H1 (cell line): ENCODE measurements at regions not wholly inside any gene's neighbourhood (a gene's known extent, or its start where the extent isn't known, plus 50 kb on each side); places are given as distances from the start of the nearest gene placed in this dataset.

Experiments used
- CTCF ChIA-PET: fragments of 300-600 bp; sonication (Branson Sonifier 250); formaldehyde crosslinking; loops from one replicate; lab custom pipeline; 2021; ENCODE audit not compliant: partially characterized antibody; lab: Charles Lee
- POLR2A ChIA-PET: fragments of 300-600 bp; sonication (Branson Sonifier 250); formaldehyde crosslinking; loops from one replicate; lab custom pipeline; 2021; ENCODE audit warnings: inconsistent platforms; ENCODE audit not compliant: partially characterized antibody; lab: Charles Lee
- DNase-seq, 2 experiments: peaks; one replicate each; pipeline versions ENCODE4 v3.0.0 to v3.0.0-alpha.2; 2010 to 2022; ENCODE audit warnings: low spot score in 2 of 2, low read depth in 1 of 2, mixed read lengths in 1 of 2
- FAIRE-seq: peaks from 2 replicates; lab custom pipeline; 2011; peaks lifted over from hg19 to GRCh38; lab: Jason Lieb, UNC
- H2AFZ ChIP-seq: 2 replicates; pipeline ENCODE4 v1.8.1; 2012; ENCODE audit warnings: low read length, inconsistent platforms
- H2AK5ac ChIP-seq: 2 replicates; pipeline ENCODE4 v1.6.1; 2013; ENCODE audit warnings: low read depth, low read length
- H2BK120ac ChIP-seq: replicated peaks from 2 replicates; pipeline ENCODE3; 2013; ENCODE audit warnings: low read depth, low read length, inconsistent platforms
- H2BK12ac ChIP-seq: 2 replicates; pipeline ENCODE4 v1.6.1; 2013; ENCODE audit warnings: low read depth, low read length
- H2BK15ac ChIP-seq: 2 replicates; pipeline ENCODE4 v1.6.1; 2013; ENCODE audit warnings: low read length
- H2BK20ac ChIP-seq: 2 replicates; pipeline ENCODE4 v1.6.1; 2013; ENCODE audit warnings: low read length
- H2BK5ac ChIP-seq: 2 replicates; pipeline ENCODE4 v1.6.1; 2013; ENCODE audit warnings: low read depth, low read length
- H3K14ac ChIP-seq: 2 replicates; pipeline ENCODE4 v1.6.1; 2013; ENCODE audit warnings: inconsistent platforms; ENCODE audit not compliant: insufficient read length
- H3K18ac ChIP-seq: 2 replicates; pipeline ENCODE4 v1.6.1; 2013; ENCODE audit warnings: low read length; ENCODE audit errors: extremely low read depth
- H3K23ac ChIP-seq: 2 replicates; pipeline ENCODE4 v1.6.1; 2013; ENCODE audit warnings: inconsistent platforms; ENCODE audit not compliant: insufficient read length
- H3K23me2 ChIP-seq: 2 replicates; pipeline ENCODE4 v1.6.1; 2013; ENCODE audit warnings: low read depth, low read length
- H3K27ac ChIP-seq: 2 replicates; pipeline ENCODE4 v1.6.1; 2011; ENCODE audit warnings: low read depth, low read length, inconsistent platforms
- H3K27me3 ChIP-seq, 4 experiments: replicated peaks in 1 of 4; 1 replicate in 1 of 4; 2 replicates in 3 of 4; pipeline versions ENCODE4 v1.6.1 to v1.8.1; 2011 to 2013; ENCODE audit warnings: low read length in 3 of 4, mild to moderate bottlenecking in 3 of 4, inconsistent platforms in 2 of 4, mixed read lengths in 2 of 4, moderate library complexity in 1 of 4; ENCODE audit not compliant: control insufficient read depth in 3 of 4, insufficient read depth in 3 of 4; ENCODE audit errors: extremely low read depth in 1 of 4
- H3K36me3 ChIP-seq, 4 experiments: 2 replicates each; pipeline versions ENCODE4 v1.6.1 to v1.8.1; 2011 to 2013; ENCODE audit warnings: mild to moderate bottlenecking in 4 of 4, low read length in 3 of 4, moderate library complexity in 2 of 4, control low read depth in 1 of 4, inconsistent platforms in 1 of 4; ENCODE audit not compliant: insufficient read depth in 4 of 4, control insufficient read depth in 2 of 4
- H3K4ac ChIP-seq: replicated peaks from 2 replicates; pipeline ENCODE3; 2013; ENCODE audit warnings: low read length, low read depth, mixed read lengths, inconsistent platforms; ENCODE audit not compliant: insufficient read length
- H3K4me1 ChIP-seq, 4 experiments: replicated peaks in 1 of 4; 1 replicate in 1 of 4; 2 replicates in 3 of 4; pipeline versions ENCODE4 v1.6.1 to v1.8.1; 2011 to 2013; ENCODE audit warnings: low read length in 3 of 4, inconsistent platforms in 2 of 4, mixed read lengths in 1 of 4; ENCODE audit not compliant: insufficient read depth in 4 of 4, control insufficient read depth in 3 of 4
- H3K4me2 ChIP-seq, 2 experiments: 2 replicates each; pipeline versions ENCODE4 v1.6.1 to v1.8.1; 2011 to 2013; ENCODE audit warnings: low read depth in 2 of 2, low read length in 2 of 2, control low read depth in 1 of 2, inconsistent platforms in 1 of 2, mild to moderate bottlenecking in 1 of 2; ENCODE audit not compliant: insufficient read depth in 1 of 2
- H3K4me3 ChIP-seq, 4 experiments: fragments of 200-600, 300-600 bp in 1 of 4; sonication (generic), shearing (Covaris generic), sonication (Bioruptor Twin) in 1 of 4; 2 replicates each; pipeline versions ENCODE4 v1.5.1 to v1.8.1; 2011 to 2016; ENCODE audit warnings: low read length in 4 of 4, low read depth in 3 of 4, control low read depth in 2 of 4, inconsistent platforms in 2 of 4, mild to moderate bottlenecking in 2 of 4, mixed read lengths in 1 of 4, moderate library complexity in 1 of 4; ENCODE audit not compliant: insufficient read depth in 2 of 4; ENCODE audit errors: extremely low read depth in 1 of 4
- H3K56ac ChIP-seq: replicated peaks from 2 replicates; pipeline ENCODE3; 2013; ENCODE audit warnings: low read depth, mild to moderate bottlenecking, mixed read lengths, low read length, inconsistent platforms; ENCODE audit not compliant: insufficient read length
- H3K79me1 ChIP-seq: 2 replicates; pipeline ENCODE4 v1.6.1; 2013; ENCODE audit warnings: low read depth, low read length, control low read depth
- H3K79me2 ChIP-seq, 2 experiments: 2 replicates each; pipeline versions ENCODE4 v1.6.1 to v1.8.1; 2012 to 2013; ENCODE audit warnings: low read length in 2 of 2, mild to moderate bottlenecking in 2 of 2, inconsistent platforms in 1 of 2; ENCODE audit not compliant: insufficient read depth in 2 of 2, control insufficient read depth in 1 of 2
- H3K9ac ChIP-seq, 4 experiments: replicated peaks in 1 of 4; 1 replicate in 1 of 4; 2 replicates in 3 of 4; pipeline versions ENCODE4 v1.6.1 to v1.8.1; 2011 to 2013; ENCODE audit warnings: low read depth in 3 of 4, low read length in 3 of 4, control low read depth in 2 of 4, mild to moderate bottlenecking in 2 of 4, moderate library complexity in 2 of 4, inconsistent platforms in 1 of 4; ENCODE audit errors: extremely low read depth in 1 of 4
- H3K9me3 ChIP-seq, 2 experiments: 2 replicates each; pipeline versions ENCODE4 v1.6.1 to v1.8.1; 2012 to 2013; ENCODE audit warnings: mild to moderate bottlenecking in 2 of 2, moderate library complexity in 2 of 2, control low read depth in 1 of 2, inconsistent platforms in 1 of 2, low read depth in 1 of 2, low read length in 1 of 2, mixed read lengths in 1 of 2; ENCODE audit not compliant: insufficient read depth in 2 of 2
- H4K20me1 ChIP-seq, 2 experiments: replicated peaks in 1 of 2; 2 replicates each; pipeline versions ENCODE3 to v1.8.1; 2011 to 2013; ENCODE audit warnings: inconsistent platforms in 2 of 2, low read length in 2 of 2, mild to moderate bottlenecking in 1 of 2; ENCODE audit not compliant: insufficient read depth in 2 of 2, control insufficient read depth in 1 of 2
- H4K5ac ChIP-seq: 2 replicates; pipeline ENCODE4 v1.6.1; 2013; ENCODE audit warnings: low read length, low read depth, mixed read lengths, inconsistent platforms; ENCODE audit not compliant: insufficient read length
- H4K8ac ChIP-seq: 2 replicates; pipeline ENCODE4 v1.8.0; 2013; ENCODE audit warnings: mild to moderate bottlenecking, moderate library complexity, low read length, inconsistent platforms; ENCODE audit not compliant: insufficient read depth; ENCODE audit errors: extremely low read depth
- H4K91ac ChIP-seq: replicated peaks from 2 replicates; pipeline ENCODE3; 2013; ENCODE audit warnings: low read length, mixed read lengths, inconsistent platforms; ENCODE audit not compliant: insufficient read length
- CREB1 ChIP-seq: IDR thresholded peaks from 2 replicates; pipeline ENCODE4 v1.6.1; 2012; ENCODE audit warnings: inconsistent platforms
- POLR2A ChIP-seq, 2 experiments: IDR thresholded peaks; 1 replicate in 1 of 2; 2 replicates in 1 of 2; pipeline ENCODE4 v1.6.1; 2011; ENCODE audit warnings: low read depth in 2 of 2, low read length in 2 of 2, mild to moderate bottlenecking in 2 of 2; ENCODE audit errors: control extremely low read depth in 1 of 2
- TAF1 ChIP-seq: IDR thresholded peaks from 2 replicates; pipeline ENCODE4 v1.6.1; 2011; ENCODE audit warnings: mild to moderate bottlenecking, low read depth, low read length
- USF2 ChIP-seq: IDR thresholded peaks from 2 replicates; pipeline ENCODE4 v1.6.1; 2011; ENCODE audit warnings: low read length, improper control_type of control experiment
- WGBS, 2 experiments: shearing (Covaris generic) in 1 of 2; methylation state at CpG; one replicate each; pipeline versions ENCODE4 v1.1.6 to v1.1.7; 2013 to 2015; ENCODE audit warnings: low lambda C conversion rate in 2 of 2, mixed read lengths in 2 of 2, inconsistent platforms in 1 of 2, low coverage in 1 of 2, missing lambda C conversion rate in 1 of 2; ENCODE audit not compliant: insufficient replicate concordance in 2 of 2, insufficient coverage in 1 of 2, insufficient read length in 1 of 2; ENCODE audit errors: extremely low coverage in 1 of 2, missing lambda C conversion rate in 1 of 2; 5-methylcytosine and 5-hydroxymethylcytosine counted together

GRCh38 chr10:78749200-78749599 is 319.6 kb upstream of the ZMIZ1 start:
- no peak overlapping the region for H3K14ac ChIP-seq
- H2BK5ac ChIP-seq = no peak overlapping the region
- no peak overlapping the region for H3K4me3 ChIP-seq
- peaks cover 1 to 5% (median 3%) of the 10 kb centered on the region in 4 experiments; a peak in 4 of 7 replicates for H3K4me1 ChIP-seq
- no peaks in the 10 kb centered on the region for H3K79me2 ChIP-seq
- H3K79me1 ChIP-seq = no peaks in the 10 kb centered on the region
- no peak overlapping the region for H3K18ac ChIP-seq
- H2AFZ ChIP-seq = no peak overlapping the region
- CTCF ChIA-PET = interaction anchor here (0.8 to 1.5 kb wide), 3 partner anchors 8 to 104 kb away, joined by 3 read pairs; no protein-coding TSS in a partner anchor
- no peak overlapping the region for H3K4me2 ChIP-seq
- peaks cover 3% of the 10 kb centered on the region; the same call in 1 of the 2 replicates for H3K23me2 ChIP-seq
- DNase-seq = no peak
- no peak overlapping the region for H4K5ac ChIP-seq
- no peak overlapping the region for H2BK20ac ChIP-seq
- no peak overlapping the region for H2BK120ac ChIP-seq
- POLR2A ChIA-PET = no interaction called here
- no peak overlapping the region for H2BK15ac ChIP-seq
- no peak overlapping the region for H4K91ac ChIP-seq
- H2BK12ac ChIP-seq = no peak overlapping the region
- H3K9ac ChIP-seq = no peak overlapping the region
- H3K36me3 ChIP-seq = no peaks in the 10 kb centered on the region
- no peak overlapping the region for H3K56ac ChIP-seq
- H3K23ac ChIP-seq = no peak overlapping the region
- H3K27me3 ChIP-seq = no peaks in the 10 kb centered on the region; a peak in 1 of 7 replicates
- 85% methylated on average over 1 of the region's 1 CpG; no CpG with 5 or more reads in 1 of the 2 experiments for WGBS, 2 experiments
- no peak overlapping the region for H3K4ac ChIP-seq
- no peak overlapping the region for H4K8ac ChIP-seq
- no peak for FAIRE-seq
- H2AK5ac ChIP-seq = no peak overlapping the region
- no peaks in the 10 kb centered on the region for H4K20me1 ChIP-seq
- H3K9me3 ChIP-seq = no peaks in the 10 kb centered on the region
- no peak overlapping the region for H3K27ac ChIP-seq
- TF ChIP-seq CREB1 = no peak
- no peak for TF ChIP-seq TAF1
- TF ChIP-seq USF2 = no peak
- no peak for TF ChIP-seq POLR2A (IDR thresholded peaks at IDR 0.05; ENCODE audit: control extremely low read depth in 1 of 2, low read depth in 2 of 2, low read length in 2 of 2)
